ENCODE measurements at regions not wholly inside any gene's neighbourhood (a gene's known extent, or its start where the extent isn't known, plus 50 kb on each side); places are given as distances from the start of the nearest gene placed in this dataset.

DNA sequence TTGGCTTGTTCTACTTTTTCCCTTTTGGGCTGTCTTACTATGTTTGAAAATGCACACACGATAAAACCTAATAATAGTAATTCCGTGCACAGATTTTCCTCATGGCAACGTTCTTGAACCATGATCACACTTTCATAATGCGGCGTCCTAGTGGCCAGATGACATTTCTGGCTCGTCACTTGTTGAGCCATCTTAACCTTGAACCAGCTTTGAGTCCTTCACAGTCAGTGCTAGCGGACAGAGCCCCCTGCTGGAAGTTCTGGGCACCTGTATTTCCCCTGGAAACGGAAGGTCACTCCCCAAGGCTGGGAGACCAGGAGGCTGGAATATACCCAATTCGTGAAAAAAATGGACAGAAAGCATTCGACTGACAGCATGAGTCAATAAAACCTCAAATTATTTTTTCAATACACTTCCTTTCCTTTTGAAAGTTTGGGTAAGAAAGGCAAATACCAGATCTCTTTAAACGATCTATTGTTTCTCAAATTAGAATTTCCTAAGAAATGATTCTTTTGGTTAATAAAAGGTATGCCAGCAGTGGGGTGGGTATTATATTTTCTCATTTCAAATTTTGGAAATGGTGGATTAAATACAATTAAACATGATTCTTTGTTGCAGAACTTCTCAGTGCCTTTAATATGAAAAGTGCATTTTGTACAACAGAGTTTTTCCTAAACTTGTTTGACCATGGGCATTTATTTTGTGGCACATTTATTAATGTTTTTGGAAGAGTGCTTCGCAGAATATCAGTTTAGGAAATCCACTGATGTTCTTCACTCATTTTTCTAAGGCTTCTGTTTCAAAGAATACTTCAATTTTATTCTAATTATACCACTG is 542.3 kb downstream of the QKI start:
- no peaks in the 10 kb centered on the region for H3K36me3 Mint-ChIP-seq (ENCODE audit: low read depth, unreplicated experiment)
- H3K9me3 Mint-ChIP-seq (ENCODE audit: unreplicated experiment) = no peaks in the 10 kb centered on the region
- peak; percentile 80 for DNase-seq (ENCODE audit: low spot score)
- H3K27me3 Mint-ChIP-seq (ENCODE audit: unreplicated experiment) = no peaks in the 10 kb centered on the region
- H3K27ac Mint-ChIP-seq (ENCODE audit: unreplicated experiment) = peak overlapping the region; percentile 64
- H3K4me1 Mint-ChIP-seq (ENCODE audit: unreplicated experiment) = peaks cover 16% of the 10 kb centered on the region
- TF ChIP-seq, protein P1, sequence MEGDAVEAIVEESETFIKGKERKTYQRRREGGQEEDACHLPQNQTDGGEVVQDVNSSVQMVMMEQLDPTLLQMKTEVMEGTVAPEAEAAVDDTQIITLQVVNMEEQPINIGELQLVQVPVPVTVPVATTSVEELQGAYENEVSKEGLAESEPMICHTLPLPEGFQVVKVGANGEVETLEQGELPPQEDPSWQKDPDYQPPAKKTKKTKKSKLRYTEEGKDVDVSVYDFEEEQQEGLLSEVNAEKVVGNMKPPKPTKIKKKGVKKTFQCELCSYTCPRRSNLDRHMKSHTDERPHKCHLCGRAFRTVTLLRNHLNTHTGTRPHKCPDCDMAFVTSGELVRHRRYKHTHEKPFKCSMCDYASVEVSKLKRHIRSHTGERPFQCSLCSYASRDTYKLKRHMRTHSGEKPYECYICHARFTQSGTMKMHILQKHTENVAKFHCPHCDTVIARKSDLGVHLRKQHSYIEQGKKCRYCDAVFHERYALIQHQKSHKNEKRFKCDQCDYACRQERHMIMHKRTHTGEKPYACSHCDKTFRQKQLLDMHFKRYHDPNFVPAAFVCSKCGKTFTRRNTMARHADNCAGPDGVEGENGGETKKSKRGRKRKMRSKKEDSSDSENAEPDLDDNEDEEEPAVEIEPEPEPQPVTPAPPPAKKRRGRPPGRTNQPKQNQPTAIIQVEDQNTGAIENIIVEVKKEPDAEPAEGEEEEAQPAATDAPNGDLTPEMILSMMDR (IDR thresholded peaks at IDR 0.05; ENCODE audit: unreplicated experiment) = peak; percentile 88
- H3K4me3 Mint-ChIP-seq (ENCODE audit: unreplicated experiment) = no peak overlapping the region

DNA sequence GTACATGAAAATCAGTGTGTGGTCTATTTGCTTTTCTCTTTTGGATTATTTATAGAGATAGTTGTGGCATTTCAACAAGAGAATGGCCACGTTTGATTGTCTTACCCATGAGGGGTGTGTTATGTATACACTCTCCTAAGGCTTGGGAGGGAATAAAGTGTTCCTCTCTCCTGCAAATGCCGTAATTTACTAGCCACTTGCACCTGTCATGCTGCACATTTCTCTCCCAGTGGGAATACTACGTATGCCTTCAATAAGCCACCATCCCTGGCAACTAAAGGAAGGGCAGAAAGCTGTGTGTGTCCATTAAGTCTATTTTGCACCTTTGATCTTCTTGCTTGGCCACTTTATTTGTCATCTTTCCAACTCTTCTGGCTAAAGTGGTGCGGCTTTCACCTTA is 541.2 kb downstream of the QKI start:
- no peak overlapping the region for H3K27ac Mint-ChIP-seq (ENCODE audit: unreplicated experiment)
- no peak for DNase-seq (ENCODE audit: low spot score)
- peaks cover 16% of the 10 kb centered on the region for H3K4me1 Mint-ChIP-seq (ENCODE audit: unreplicated experiment)
- H3K36me3 Mint-ChIP-seq (ENCODE audit: low read depth, unreplicated experiment) = no peaks in the 10 kb centered on the region
- H3K9me3 Mint-ChIP-seq (ENCODE audit: unreplicated experiment) = no peaks in the 10 kb centered on the region
- no peak overlapping the region for H3K4me3 Mint-ChIP-seq (ENCODE audit: unreplicated experiment)
- no peaks in the 10 kb centered on the region for H3K27me3 Mint-ChIP-seq (ENCODE audit: unreplicated experiment)
- TF ChIP-seq, protein P1 (IDR thresholded peaks at IDR 0.05; ENCODE audit: unreplicated experiment) = no peak

DNA sequence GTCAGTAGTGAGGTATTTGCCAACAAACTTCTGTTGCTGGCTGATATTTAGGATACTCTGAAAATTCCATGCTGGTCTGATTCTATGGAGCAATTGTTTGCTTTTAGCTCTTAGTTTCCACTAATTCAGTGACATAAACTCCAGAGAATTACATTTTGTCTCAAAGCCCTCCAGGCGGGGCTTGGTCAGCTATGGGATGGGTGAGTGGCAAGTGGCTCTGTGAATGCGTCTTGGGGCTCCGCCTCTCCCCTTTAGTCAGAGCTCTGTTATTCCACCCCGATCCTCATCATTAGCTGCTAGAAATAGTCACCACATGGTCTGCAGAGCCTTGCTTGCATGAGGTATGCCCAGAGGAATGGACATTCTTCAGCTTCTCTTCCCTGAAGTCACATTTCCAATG is 540.6 kb downstream of the QKI start:
- Mint-ChIP-seq H3K27me3 (ENCODE audit: unreplicated experiment) (no peaks in the 10 kb centered on the region), H3K9me3 (ENCODE audit: unreplicated experiment) (no peaks in the 10 kb centered on the region), H3K27ac (ENCODE audit: unreplicated experiment) (no peak overlapping the region), H3K4me3 (ENCODE audit: unreplicated experiment) (no peak overlapping the region), H3K4me1 (ENCODE audit: unreplicated experiment) (peaks cover 16% of the 10 kb centered on the region), H3K36me3 (ENCODE audit: low read depth, unreplicated experiment) (no peaks in the 10 kb centered on the region)
- TF ChIP-seq, protein P1 (IDR thresholded peaks at IDR 0.05; ENCODE audit: unreplicated experiment) = no peak
- DNase-seq (ENCODE audit: low spot score) = no peak

DNA sequence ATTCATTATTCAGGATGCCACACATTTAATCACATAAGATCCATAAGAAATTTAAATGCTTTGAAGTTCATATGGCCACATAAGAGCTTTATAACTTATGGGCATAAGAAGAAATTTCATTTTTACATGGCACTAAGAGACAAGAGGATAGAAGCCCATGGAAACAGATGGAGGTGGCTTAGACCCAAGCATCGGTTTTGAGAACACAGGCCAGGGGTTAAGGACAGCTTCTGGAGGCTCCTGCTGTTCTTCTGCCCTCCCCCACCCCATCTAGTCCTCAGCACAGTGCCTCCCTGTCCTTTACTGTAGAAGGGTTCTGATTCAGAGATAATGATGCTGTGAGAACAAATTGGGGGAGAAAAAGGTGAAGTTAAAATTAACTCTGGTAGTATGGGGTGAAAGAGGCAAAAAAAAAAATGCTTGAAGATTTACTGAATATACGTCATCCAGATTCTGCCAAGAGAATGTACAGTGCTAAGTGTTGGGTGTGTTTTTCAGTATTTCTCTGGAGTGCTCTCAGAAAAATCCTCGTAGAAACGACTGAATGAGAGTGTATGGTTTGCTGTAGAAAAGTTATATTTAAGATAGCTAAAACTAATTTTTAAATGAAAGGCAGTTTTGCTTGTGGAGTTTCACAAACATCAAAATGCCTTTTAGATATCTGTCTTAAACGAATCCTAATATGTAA is 539.7 kb downstream of the QKI start:
- Mint-ChIP-seq H3K27ac (ENCODE audit: unreplicated experiment) (no peak overlapping the region), H3K4me1 (ENCODE audit: unreplicated experiment) (peaks cover 14% of the 10 kb centered on the region), H3K9me3 (ENCODE audit: unreplicated experiment) (no peaks in the 10 kb centered on the region), H3K27me3 (ENCODE audit: unreplicated experiment) (no peaks in the 10 kb centered on the region), H3K4me3 (ENCODE audit: unreplicated experiment) (no peak overlapping the region), H3K36me3 (ENCODE audit: low read depth, unreplicated experiment) (no peaks in the 10 kb centered on the region)
- TF ChIP-seq, protein P1 (IDR thresholded peaks at IDR 0.05; ENCODE audit: unreplicated experiment) = no peak
- DNase-seq (ENCODE audit: low spot score) = no peak

DNA sequence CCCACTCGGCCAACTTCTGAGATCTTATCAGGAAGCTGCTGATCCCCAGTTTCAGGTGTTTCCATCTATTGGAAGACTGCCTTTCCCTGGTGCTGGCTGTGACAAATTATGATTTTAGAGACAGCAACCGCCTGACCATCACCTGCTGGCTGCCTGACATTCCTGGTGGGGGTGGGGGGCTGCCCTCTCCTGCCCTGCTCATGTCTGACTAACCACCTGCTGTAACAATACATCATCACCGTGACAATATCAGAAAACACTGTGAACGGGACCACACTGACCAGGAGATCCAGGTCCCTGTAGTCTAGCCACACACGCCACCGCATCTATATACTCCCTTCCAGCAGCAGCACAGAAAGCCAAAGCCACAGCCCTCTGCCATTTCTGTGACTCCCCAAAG is 537.5 kb downstream of the QKI start:
- H3K9me3 Mint-ChIP-seq (ENCODE audit: unreplicated experiment) = no peaks in the 10 kb centered on the region

More for the DNA sequence above, 537.5 kb downstream of the QKI start:
- no peak overlapping the region for H3K4me3 Mint-ChIP-seq (ENCODE audit: unreplicated experiment)
- H3K4me1 Mint-ChIP-seq (ENCODE audit: unreplicated experiment) = peaks cover 2% of the 10 kb centered on the region
- TF ChIP-seq, protein P1 (IDR thresholded peaks at IDR 0.05; ENCODE audit: unreplicated experiment) = no peak
- peak overlapping the region; percentile 65 for H3K27ac Mint-ChIP-seq (ENCODE audit: unreplicated experiment)
- DNase-seq (ENCODE audit: low spot score) = no peak
- H3K27me3 Mint-ChIP-seq (ENCODE audit: unreplicated experiment) = peaks cover 3% of the 10 kb centered on the region
- no peaks in the 10 kb centered on the region for H3K36me3 Mint-ChIP-seq (ENCODE audit: low read depth, unreplicated experiment)
